ENCODE measurements at regions not wholly inside any gene's neighbourhood (a gene's known extent, or its start where the extent isn't known, plus 50 kb on each side); places are given as distances from the start of the nearest gene placed in this dataset.
"Not testable (repeated sequence)": the region's sequence is repeated elsewhere in the genome, so short reads cannot be mapped to it uniquely, and the experiment has no call there.

- Histone ChIP-seq H3K4me3 (ENCODE audit: low read depth, low read length) (no peak overlapping the region), H3K27me3 (ENCODE audit: control insufficient read depth, insufficient read depth, low read length) (no peaks in the 10 kb centered on the region), H3K36me3 (ENCODE audit: control insufficient read depth, insufficient read depth, low read length) (peaks cover 8% of the 10 kb centered on the region)
- DNase-seq (ENCODE audit: low read depth): no peak
- TF ChIP-seq CTCF (IDR thresholded peaks at IDR 0.05; ENCODE audit: insufficient read depth, low read length, poor library complexity, severe bottlenecking): no peak
Observed at GRCh38 chr12:124377981-124378509, 83.2 kb downstream of the RFLNA start.

GRCh38 chr12:124376435-124376834, 81.5 kb downstream of the RFLNA start:
- no peaks in the 10 kb centered on the region for H3K27me3 ChIP-seq (ENCODE audit: control insufficient read depth, insufficient read depth, low read length)
- no peak for DNase-seq (ENCODE audit: low read depth)
- H3K36me3 ChIP-seq (ENCODE audit: control insufficient read depth, insufficient read depth, low read length): peaks cover 9% of the 10 kb centered on the region
- no peak overlapping the region for H3K4me3 ChIP-seq (ENCODE audit: low read depth, low read length)
- TF ChIP-seq CTCF (IDR thresholded peaks at IDR 0.05; ENCODE audit: insufficient read depth, low read length, poor library complexity, severe bottlenecking): no peak

GRCh38 chr12:124375789-124376175, 80.9 kb downstream of the RFLNA start:
- no peak for DNase-seq (ENCODE audit: low read depth)
- peaks cover 9% of the 10 kb centered on the region for H3K36me3 ChIP-seq (ENCODE audit: control insufficient read depth, insufficient read depth, low read length)
- no peak overlapping the region for H3K4me3 ChIP-seq (ENCODE audit: low read depth, low read length)

GRCh38 chr12:124375141-124375788, 80.4 kb downstream of the RFLNA start:
- Histone ChIP-seq H3K4me3 (ENCODE audit: low read depth, low read length) (no peak overlapping the region), H3K36me3 (ENCODE audit: control insufficient read depth, insufficient read depth, low read length) (peaks cover 9% of the 10 kb centered on the region), H3K27me3 (ENCODE audit: control insufficient read depth, insufficient read depth, low read length) (no peaks in the 10 kb centered on the region)
- no peak for TF ChIP-seq CTCF (IDR thresholded peaks at IDR 0.05; ENCODE audit: insufficient read depth, low read length, poor library complexity, severe bottlenecking)
- DNase-seq (ENCODE audit: low read depth): no peak

More at GRCh38 chr12:124375789-124376175, 80.9 kb downstream of the RFLNA start:
- H3K27me3 ChIP-seq (ENCODE audit: control insufficient read depth, insufficient read depth, low read length): no peaks in the 10 kb centered on the region
- TF ChIP-seq CTCF (IDR thresholded peaks at IDR 0.05; ENCODE audit: insufficient read depth, low read length, poor library complexity, severe bottlenecking): no peak

- TF ChIP-seq CTCF (IDR thresholded peaks at IDR 0.05; ENCODE audit: insufficient read depth, low read length, poor library complexity, severe bottlenecking): no peak
- no peak overlapping the region for H3K4me3 ChIP-seq (ENCODE audit: low read depth, low read length)
- no peak for DNase-seq (ENCODE audit: low read depth)
- H3K27me3 ChIP-seq (ENCODE audit: control insufficient read depth, insufficient read depth, low read length): no peaks in the 10 kb centered on the region
- peaks cover 9% of the 10 kb centered on the region for H3K36me3 ChIP-seq (ENCODE audit: control insufficient read depth, insufficient read depth, low read length)
Observed at GRCh38 chr12:124374567-124374966, 79.7 kb downstream of the RFLNA start.

GRCh38 chr12:124374147-124374546, 79.3 kb downstream of the RFLNA start:
- peaks cover 9% of the 10 kb centered on the region for H3K36me3 ChIP-seq (ENCODE audit: control insufficient read depth, insufficient read depth, low read length)
- no peak for TF ChIP-seq CTCF (IDR thresholded peaks at IDR 0.05; ENCODE audit: insufficient read depth, low read length, poor library complexity, severe bottlenecking)
- H3K4me3 ChIP-seq (ENCODE audit: low read depth, low read length): no peak overlapping the region

GRCh38 chr12:124373701-124374100, 78.8 kb downstream of the RFLNA start:
- H3K4me3 ChIP-seq (ENCODE audit: low read depth, low read length); DNase-seq (ENCODE audit: low read depth); H3K36me3 ChIP-seq (ENCODE audit: control insufficient read depth, insufficient read depth, low read length); H3K27me3 ChIP-seq (ENCODE audit: control insufficient read depth, insufficient read depth, low read length): not testable (repeated sequence)

More at GRCh38 chr12:124374147-124374546, 79.3 kb downstream of the RFLNA start:
- no peaks in the 10 kb centered on the region for H3K27me3 ChIP-seq (ENCODE audit: control insufficient read depth, insufficient read depth, low read length)
- no peak for DNase-seq (ENCODE audit: low read depth)

All from kidney epithelial cell (primary cell).